GM18909 (cell line): ENCODE measurements at regions not wholly inside any gene's neighbourhood (a gene's known extent, or its start where the extent isn't known, plus 50 kb on each side); places are given as distances from the start of the nearest gene placed in this dataset.
"Not testable (repeated sequence)": the region's sequence is repeated elsewhere in the genome, so short reads cannot be mapped to it uniquely, and the experiment has no call there.

ENCODE experiments used
- ATAC-seq: cut with Tn5 transposase; IDR thresholded peaks from one replicate; pipeline ENCODE4 v1.9.1; 2021; ENCODE audit warnings: mild to moderate bottlenecking; ENCODE audit not compliant: unreplicated experiment, poor library complexity

DNA sequence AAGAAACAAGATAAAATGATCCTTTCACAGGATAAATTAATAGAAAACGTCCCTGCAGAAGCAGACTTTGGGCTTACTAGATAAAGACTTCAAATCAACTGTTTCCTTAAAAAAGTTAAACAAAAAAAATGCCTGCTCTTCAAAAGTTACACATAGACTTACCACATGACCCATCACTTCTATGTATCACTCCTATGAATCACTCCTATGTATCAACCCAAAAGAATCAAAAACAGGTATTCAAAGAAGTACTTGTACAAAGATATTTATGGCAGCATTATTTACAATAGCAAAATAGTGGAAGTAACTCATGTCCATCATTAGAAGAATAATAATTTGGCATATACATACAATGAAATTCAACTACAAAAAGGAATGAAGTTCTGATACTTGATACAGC, 56.3 kb upstream of the PRDM9 start:
- ATAC-seq = no peak

DNA sequence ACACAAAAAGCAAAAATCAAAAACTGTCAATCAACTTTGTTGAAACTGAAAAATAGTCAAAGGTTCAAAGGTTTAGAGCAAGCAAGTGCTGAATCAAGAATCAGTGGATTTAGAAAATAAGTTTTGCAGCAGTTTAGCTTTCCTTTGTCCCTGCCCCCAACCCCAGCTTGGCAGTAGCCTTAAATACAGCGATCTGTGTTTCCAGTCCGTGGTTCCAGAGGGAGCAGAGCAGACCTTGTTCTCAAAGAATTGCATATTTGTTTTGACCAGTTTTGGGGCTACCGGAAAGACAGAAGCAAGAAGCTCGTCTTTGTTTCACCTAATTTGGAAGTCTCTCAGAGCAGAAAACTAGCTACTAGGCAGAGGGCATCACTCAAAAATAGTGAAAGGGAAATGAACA, 57.2 kb upstream of the PRDM9 start:
- ATAC-seq = no peak

DNA sequence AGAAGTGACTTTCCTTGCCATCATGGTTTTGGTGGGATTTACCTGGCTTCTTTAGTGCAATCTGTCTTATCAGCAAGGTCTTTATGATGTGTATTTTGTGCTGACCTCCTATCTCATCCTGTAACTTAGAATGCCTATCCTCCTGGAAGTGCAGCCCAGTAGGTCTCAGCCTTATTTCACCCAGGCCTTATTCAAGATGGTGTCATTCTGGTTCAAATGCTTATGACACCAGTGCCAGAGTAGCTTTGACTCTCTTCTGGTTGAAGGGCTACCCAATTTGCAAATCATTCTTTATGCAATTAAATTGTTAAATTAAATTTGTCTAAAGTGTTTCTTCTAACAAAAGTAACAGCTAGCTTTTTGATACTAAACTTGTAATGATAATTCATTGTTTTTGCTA, 58.8 kb upstream of the PRDM9 start:
- ATAC-seq = no peak

DNA sequence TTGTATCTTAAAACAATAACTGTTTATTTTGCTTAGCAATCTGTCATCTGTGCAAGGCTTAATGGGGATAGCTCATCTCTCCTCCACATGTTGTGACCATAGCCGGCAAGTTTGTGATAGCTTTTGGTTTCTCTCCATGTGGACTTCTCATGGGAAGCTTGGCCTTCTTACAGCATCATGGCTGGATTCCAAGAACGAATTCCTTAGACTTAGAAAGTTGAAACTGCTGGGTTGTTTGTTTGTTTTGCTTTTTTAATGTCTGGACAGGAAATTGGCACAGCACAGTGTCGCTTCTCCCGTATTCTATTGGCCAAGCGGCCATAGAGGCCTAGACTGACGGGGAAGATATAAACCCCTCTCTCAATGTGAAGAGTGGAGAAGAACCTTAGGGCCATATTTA, 61.0 kb upstream of the PRDM9 start:
- no peak for ATAC-seq

DNA sequence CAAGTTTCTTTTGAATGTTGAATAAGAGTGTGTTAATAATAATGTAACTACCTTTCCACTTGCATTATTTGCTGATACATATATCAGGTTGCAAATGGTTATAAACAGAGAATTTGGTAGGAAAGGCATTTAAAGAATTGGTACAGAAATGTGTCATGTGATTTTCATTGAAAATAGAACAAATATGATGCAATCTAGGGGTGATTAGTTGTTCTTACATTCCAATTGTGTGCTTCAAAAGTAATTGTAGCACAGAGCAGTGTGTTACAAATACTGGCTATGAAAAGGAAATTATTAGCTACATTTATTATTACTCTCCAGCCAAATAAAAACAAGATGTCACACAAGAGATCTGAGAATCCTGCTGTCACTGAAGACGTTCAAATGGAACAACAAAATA, 61.8 kb upstream of the PRDM9 start:
- no peak for ATAC-seq

DNA sequence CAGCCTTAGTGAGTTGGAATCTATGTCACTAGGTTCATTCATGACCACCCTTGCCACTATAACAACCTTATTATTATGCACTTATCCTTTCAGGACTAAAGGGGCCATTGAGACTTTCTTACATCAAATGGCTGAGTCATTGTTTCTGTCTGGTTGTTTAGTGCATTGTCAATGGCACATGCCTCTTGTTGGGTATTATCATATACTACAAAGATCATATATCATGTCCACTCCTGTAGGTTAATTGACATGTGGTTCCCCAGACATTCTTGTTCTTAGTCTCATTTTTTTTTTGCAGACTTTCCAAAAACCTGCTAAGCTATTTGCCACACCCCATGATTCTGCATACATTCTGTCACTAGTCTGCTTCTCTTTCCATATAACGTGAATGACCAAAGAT, 66.7 kb upstream of the PRDM9 start:
- ATAC-seq = no peak

DNA sequence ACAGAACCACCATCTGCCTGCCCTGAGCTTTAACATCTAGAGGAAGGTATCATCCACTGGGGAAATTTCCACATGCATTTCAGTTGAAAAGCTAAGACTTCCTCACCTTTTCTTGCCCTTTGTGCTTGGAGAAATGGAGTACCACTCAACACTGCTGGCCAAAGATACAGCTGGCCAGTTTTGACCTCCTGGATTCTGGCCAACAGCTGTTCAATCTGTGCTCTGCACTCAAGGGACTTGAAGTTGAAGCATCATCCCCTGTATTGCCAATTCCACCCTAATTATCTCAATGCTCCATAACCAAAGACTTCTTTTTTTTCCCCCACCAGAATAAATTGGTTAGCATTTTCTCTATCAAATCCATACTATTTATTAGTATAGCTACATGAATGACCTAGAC, 70.4 kb upstream of the PRDM9 start:
- ATAC-seq = no peak

DNA sequence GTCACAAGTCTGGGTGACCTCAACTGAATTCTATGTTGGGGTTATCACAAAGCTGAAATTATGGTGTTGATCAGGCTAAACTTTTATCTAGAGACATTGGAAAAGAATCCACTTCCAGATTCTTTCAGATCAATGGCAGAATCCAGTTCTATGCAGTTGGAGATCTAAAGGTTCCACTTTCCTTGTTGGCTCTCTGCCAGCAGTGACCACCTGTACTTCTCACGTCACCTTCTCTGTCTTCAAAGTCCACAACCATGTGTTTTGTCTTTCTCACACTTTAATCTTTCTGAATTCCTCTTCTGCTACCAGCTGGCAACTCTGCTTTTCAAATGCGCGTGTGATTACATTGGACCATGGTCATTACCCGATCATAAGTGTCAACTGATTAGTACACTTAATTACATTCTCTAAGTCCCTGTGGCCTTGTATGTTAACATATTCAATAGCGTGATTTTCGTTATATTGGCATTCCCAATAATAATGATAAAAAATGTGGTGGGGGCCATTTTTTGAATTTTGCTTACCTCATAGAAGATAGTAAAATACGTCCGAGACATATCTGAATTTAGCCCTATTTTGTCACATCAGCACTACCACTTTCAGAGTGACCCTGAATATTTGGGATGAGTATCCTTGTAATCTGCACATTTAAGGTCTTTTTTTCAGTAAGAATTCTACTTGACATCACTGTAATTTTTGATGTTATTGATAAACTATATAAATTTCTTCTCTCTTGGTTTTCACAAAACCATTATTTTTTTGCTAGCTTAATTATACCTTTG, 73.7 kb upstream of the PRDM9 start:
- no peak for ATAC-seq

DNA sequence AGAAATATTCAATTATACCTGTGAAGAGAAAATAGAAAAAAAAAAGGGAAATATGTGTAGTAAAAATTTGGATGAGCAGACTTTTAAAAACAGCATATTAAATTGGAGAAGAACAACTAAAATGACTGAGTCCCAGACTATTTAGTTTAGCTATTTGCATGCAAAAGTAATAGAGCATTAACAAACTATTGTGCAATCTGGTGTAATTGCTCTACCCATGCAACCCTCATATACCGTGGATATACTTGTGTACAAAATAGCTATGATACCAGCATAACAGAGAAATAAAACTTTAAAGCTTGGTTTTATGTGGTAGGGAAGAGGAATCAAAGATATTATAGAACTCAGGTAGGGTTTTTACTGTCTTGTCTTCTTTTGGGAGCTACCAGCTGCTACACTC, 78.7 kb upstream of the PRDM9 start:
- ATAC-seq = no peak

DNA sequence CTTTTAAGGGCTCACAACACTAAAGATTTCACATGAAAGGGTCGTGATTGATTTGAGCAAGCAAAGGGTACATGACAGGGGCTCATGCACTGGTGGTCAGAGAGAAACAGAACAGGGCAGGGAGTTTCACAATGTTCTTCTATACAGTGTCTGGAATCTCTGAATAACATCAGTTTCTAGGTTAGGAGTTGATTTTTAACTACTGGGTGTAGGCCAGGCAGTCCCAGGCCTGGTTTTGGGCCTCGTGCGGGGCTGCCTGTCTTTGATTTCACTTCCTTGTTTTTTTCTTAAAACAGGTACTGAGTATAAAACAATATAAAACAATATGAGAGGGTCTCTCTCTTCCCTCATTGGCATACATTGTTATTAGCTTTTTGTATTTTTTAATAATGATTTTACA, 87.2 kb upstream of the PRDM9 start:
- ATAC-seq = not testable (repeated sequence)

DNA sequence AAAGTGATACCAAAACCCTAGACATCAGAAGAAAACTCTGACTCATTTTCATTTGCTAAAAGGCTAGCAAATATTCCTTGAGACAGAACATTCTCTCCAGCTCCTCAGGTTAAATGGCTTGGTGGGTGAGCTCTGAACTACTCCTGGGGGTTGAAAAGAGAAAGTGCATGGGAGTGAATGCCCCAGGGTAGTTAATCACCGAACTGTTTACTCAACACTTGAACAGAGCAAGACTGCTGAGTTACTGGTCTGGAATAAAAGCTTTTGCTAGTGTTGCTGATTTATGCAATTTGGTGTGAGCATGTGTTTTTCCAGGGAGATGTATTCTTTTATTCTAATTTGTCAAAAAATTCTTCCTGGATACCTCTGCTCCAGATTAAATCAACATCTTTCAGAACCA, 88.3 kb upstream of the PRDM9 start:
- no peak for ATAC-seq

DNA sequence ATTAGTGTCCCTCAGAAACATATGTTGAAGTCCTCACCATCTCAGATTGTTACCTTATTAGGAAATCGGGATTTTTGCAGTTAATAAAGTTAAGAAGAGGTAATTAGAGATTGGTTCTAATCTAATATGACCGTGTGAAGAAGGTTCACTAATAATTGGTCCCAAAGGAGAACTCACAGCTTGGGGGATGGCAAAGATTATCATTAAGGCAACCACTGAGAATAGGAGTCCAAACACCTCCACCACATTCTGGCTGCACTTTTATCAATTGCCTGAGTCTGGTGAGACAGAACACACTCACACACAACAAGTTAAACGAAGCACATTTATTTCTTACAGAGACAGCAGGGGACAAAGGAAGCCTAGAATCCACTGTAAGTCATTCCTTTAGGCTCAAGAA, 94.9 kb upstream of the PRDM9 start:
- ATAC-seq = no peak

DNA sequence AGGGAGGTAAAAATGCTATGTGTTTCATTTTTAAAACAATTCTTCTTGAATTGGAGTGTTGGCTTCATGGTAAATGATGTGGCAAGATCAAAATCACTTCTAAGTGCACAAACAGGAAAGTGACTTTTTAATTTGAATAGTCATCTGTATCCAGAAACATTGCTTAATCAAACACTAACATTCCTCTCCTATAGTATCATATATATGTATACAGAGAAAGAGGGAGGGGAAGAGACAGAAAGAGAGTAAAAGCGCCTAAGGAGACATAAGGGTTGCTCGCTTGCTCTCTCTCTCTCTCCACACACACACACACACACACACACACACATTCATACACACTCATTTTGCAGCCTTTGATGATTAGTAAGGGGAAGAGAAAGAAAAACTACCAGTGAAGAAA, 95.4 kb upstream of the PRDM9 start:
- ATAC-seq = no peak

DNA sequence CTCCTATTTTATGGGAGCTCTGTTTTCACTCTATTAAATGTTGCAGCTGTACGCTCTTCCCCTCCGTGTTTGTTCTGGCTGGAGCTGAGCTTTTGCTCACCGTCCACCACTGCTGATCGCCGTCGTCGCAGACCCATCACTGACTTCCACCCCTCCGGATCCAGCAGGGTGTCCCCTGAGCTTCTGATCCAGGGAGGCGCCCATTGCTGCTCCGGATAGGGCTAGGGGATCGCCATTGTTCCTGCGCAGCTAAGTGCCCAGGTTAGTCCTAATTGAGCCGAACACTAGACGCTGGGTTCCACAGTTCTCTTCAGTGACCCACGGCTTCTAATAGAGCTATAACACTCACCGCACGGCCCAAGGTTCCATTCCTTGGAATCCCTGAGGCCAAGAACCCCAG, 96.2 kb upstream of the PRDM9 start:
- ATAC-seq = no peak

DNA sequence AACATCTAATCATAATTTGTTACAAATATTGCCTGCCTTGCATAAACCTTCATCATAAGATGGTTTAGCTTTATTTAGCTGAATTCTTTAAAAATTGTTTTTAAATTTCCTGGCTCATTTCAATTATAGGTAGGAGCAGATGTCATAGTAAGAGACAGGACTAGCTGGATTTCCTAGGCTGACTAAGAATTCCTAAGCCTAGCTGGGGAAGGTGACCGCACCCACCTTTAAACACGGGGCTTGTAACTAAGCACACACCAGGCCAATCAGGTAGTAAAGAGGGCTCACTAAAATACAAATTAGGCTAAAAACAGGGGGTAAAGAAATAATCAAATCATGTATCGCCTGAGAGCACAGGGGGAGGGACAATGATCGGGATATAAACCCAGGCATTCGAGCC, 96.6 kb upstream of the PRDM9 start:
- ATAC-seq = not testable (repeated sequence)

DNA sequence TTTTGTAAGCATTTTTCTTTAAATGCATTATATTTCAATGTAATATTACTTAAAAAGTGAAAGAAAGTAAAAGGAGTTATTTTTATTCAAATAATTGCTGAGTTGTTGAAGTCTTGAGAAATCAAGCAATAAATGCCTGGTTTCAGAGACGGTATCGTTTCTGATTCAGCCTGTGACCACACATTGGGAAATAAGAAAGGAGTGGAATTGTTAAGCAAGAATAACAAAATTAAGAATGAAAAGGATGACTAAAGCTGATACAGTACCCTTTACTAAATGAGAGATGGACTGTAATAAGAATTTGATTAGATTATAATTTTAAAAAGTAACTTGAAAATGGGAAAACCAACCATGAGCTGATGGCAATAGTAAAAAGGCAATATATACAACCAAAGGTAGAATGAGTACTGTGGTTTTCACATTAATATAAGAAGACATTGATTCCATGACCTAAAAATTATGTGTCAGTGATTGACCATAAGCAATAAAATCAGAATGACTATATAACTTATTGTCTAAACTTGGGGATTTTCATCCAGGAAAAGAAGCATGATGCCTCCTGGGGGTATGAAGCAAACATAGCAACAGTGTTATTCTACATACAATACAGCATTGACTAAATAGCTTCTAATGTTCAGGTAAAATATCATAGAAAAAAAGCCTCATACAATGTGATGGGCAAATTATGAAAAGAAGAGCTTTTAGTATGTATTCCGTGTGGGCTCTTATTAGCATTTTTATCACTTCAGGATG, 101.9 kb upstream of the PRDM9 start:
- no peak for ATAC-seq

DNA sequence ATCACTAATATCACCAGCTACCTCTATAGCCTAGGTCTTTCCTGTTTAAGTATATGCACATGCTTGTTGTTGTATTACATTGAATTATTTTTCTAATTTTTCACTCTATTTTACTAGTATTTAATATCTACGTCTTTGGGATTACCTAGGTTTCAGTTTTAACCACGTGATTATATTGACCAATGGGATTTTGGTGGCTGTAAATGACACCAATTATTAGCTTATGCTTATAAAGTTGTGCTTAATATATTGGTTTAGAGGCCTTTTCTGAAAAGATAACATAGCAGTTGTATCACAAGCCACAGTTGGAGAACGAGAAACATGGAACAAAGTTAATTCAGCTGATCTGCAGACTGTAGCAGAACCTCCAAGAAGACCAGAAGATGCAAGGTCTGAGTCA, 104.8 kb upstream of the PRDM9 start:
- ATAC-seq = no peak

DNA sequence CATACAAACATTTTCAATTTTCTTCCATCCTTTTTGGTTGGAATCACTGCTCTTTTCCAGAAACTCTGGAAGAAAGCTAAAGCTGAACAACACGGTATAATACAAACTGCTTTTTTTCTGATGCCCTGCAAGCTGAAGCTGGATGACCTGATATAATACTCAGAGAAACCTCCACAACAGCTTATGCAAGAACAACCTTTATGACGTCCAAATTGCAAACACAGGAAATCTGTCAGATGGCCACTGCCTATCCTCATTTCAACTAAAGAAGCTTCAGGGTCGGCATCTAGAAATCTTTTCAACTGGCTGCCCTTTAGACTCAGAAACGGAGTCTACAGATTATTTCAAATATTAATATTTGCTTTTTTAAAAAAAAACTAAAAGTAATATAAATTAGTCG, 106.5 kb upstream of the PRDM9 start:
- ATAC-seq = no peak

DNA sequence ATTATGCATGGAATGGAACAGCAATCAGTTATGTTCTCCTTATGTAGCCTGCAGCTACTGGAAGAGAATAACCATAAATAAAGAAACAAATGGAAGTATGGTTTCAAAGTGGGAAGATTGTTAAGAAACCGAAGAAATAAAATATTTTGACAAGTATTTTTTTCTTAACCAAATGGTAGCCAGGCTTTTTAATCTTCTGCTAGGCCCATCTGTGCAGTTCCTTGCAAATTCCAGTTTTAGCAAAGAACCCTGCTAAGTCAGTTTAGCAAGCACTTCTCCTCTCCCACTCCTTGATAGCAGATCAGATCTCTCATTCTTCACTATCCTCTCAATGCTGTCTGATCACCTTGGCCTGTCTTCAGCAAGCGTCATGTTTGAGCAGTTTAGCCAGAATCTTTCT, 111.1 kb upstream of the PRDM9 start:
- ATAC-seq = no peak

DNA sequence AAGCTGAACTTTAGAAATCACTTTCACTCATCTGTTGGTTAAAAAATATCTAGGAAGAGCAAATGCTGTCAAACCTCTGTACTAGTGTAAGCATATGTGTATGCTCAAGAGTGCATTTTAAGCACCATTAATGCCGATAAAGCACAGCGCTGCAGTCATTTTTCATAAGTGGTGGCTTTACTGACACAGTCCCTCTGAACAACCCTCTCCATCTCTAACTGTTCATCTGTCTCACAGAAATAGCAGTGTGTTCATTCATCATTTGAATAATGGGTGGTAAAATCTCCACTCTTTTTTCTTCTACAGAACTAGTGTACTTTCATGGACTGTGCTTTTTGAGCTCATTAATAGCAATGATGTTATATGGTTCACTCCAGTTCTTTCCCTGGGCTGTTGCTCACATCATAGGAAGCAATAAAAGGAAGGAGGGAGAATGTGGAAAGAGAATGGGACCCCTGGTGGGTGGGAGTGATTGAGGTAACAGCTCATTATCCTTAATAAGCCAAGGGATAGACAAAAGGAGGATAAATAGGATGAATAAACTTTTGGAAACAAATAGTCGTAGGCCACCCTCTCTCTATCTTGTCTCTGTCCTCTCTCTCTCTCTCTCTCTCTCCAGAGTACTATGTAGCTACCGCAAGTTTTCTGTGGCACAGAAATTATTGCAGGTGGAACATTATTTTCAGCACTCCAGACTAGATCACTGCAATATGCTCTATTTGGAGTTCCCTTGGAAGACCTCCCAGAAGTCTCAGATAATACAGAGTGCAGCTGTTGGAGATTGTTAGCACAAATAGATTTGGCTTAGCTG, 117.9 kb upstream of the PRDM9 start:
- no peak for ATAC-seq

DNA sequence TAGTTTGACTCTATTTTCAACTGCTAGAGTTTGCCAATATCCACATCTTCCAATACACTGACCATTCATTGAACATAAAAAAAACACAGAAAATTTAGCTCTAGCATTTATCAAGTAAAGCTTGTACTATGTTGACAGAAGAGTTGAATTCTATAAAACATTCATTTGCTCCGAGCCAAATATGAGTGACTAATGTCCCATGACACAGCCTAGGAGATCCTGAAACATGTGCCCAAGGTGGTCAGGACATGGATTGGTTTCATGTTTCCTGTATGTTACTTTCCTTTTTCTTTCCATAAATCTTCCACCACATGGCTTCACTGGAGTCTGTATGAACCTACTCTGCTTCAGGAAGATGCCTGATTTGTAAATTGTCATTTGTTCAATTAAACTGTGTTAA, 122.4 kb upstream of the PRDM9 start:
- no peak for ATAC-seq
